Mammary epithelial cell (primary cell): ENCODE measurements at regions not wholly inside any gene's neighbourhood (a gene's known extent, or its start where the extent isn't known, plus 50 kb on each side); places are given as distances from the start of the nearest gene placed in this dataset.

Experiments used
- CTCF ChIP-seq, 2 donors: IDR thresholded peaks in 1 of 2; conservative IDR thresholded peaks in 1 of 2; 2 replicates each; pipeline ENCODE4 v1.5.1; 2011 to 2012; ENCODE audit warnings: inconsistent platforms in 2 of 2, low read length in 2 of 2, mild to moderate bottlenecking in 2 of 2, control low read depth in 1 of 2, low read depth in 1 of 2; ENCODE audit not compliant: insufficient read depth in 1 of 2; ENCODE audit errors: extremely low read depth in 1 of 2
- EZH2 ChIP-seq: IDR thresholded peaks from 2 replicates; pipeline ENCODE4 v1.6.1; 2012; ENCODE audit warnings: low read length, inconsistent platforms, borderline replicate concordance

GRCh38 chr2:234789556-234790325 lies 162.1 kb upstream of the SH3BP4 start:
- TF ChIP-seq CTCF (conservative IDR thresholded peaks at IDR 0.05 in 1 of 2, IDR thresholded peaks at IDR 0.05 in 1 of 2; ENCODE audit: extremely low read depth in 1 of 2, insufficient read depth in 1 of 2, low read depth in 1 of 2, low read length in 2 of 2), result no peak
- no peak for TF ChIP-seq EZH2
